ENCODE measurements at regions not wholly inside any gene's neighbourhood (a gene's known extent, or its start where the extent isn't known, plus 50 kb on each side); places are given as distances from the start of the nearest gene placed in this dataset.

DNA sequence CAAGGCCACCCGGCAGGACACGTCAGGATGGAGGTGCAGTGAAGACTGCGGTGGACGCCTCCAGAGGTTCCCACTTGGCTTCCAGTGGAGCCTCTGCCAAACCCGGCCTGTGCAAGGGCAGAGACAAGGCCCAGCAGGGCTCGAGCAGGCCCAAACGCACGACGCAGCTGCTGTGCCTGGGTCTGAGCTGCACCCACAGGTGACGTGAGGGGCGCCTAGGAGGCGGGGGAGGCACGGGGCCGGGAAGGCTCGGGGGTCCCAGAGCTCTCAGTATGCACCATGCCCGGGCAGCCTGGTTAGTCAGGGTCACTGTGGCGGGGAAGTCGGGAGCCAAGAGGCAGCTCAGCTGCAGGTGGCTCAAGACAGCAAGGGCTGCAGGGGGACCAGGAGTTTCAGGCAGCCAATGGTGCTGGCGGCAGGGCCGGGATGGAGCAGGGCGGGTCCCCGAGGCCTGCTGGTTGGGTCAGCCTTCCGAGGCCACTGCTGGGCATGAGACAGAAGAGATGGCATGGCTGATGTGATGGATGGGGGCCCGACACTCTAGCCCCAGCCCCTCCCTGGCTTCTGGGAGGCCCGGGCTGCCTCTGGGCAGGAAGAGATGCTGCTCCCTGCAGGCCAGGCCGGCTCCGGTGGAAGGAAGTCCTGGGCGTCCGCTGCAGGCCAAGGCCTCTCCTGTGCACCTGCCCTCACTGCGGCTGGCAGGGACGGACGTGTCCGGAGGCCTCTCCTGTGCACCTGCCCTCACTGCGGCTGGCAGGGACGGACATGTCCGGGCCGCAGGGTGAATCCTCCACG lies 72.2 kb upstream of the CFAP46 start:
- Histone ChIP-seq H3K27ac (ENCODE audit: low read depth, low read length, poor library complexity, severe bottlenecking) (no peak overlapping the region), H3K4me3 (ENCODE audit: low read depth, low read length, poor library complexity, severe bottlenecking) (no peak overlapping the region), H3K9me3 (ENCODE audit: low read depth, low read length, poor library complexity, severe bottlenecking) (no peaks in the 10 kb centered on the region), H3K4me1 (ENCODE audit: insufficient read depth, low read length, poor library complexity, severe bottlenecking) (no peaks in the 10 kb centered on the region), H3K27me3 (replicated peaks; ENCODE audit: insufficient read depth, low read depth, low read length, poor library complexity) (no peaks in the 10 kb centered on the region), H3K36me3 (ENCODE audit: insufficient read depth, low read length, poor library complexity, severe bottlenecking) (no peaks in the 10 kb centered on the region)
- DNase-seq (ENCODE audit: low spot score), result no peak
- intact Hi-C loops (cut with micrococcal nuclease; ENCODE audit: unreplicated experiment), result no loop called here
- CTCF ChIA-PET, result no interaction called here
- TF ChIP-seq, protein P1, sequence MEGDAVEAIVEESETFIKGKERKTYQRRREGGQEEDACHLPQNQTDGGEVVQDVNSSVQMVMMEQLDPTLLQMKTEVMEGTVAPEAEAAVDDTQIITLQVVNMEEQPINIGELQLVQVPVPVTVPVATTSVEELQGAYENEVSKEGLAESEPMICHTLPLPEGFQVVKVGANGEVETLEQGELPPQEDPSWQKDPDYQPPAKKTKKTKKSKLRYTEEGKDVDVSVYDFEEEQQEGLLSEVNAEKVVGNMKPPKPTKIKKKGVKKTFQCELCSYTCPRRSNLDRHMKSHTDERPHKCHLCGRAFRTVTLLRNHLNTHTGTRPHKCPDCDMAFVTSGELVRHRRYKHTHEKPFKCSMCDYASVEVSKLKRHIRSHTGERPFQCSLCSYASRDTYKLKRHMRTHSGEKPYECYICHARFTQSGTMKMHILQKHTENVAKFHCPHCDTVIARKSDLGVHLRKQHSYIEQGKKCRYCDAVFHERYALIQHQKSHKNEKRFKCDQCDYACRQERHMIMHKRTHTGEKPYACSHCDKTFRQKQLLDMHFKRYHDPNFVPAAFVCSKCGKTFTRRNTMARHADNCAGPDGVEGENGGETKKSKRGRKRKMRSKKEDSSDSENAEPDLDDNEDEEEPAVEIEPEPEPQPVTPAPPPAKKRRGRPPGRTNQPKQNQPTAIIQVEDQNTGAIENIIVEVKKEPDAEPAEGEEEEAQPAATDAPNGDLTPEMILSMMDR (conservative IDR thresholded peaks at IDR 0.05; ENCODE audit: low read depth, low read length), result no peak
- no peak for TF ChIP-seq EZH2 (IDR thresholded peaks at IDR 0.05; ENCODE audit: borderline replicate concordance, low read depth, low read length, poor library complexity, severe bottlenecking)
- POLR2A ChIA-PET (ENCODE audit: low non-redundant PET), result no interaction called here
- no TSS peak for BruUV-seq (replicated peaks)

DNA sequence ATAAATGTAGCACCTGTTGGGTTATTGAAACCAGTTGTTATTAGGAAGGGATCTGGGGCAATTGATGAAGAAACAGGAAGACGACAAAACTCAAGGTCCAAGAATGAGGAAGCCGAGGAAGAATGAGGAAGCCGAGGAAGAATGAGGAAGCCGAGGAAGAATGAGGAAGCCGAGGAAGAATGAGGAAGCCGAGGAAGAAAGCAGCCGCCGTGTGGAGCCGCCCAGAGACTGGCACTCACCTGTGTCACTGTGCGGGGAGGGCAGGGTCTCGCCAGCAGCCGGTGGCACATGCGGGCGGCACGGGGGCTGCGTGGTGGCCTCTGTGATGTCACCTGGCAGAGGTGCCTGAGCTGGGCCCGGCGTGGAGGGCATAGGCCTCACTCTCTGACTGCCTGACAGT lies 71.1 kb upstream of the CFAP46 start:
- Histone ChIP-seq H3K27ac (ENCODE audit: low read depth, low read length, poor library complexity, severe bottlenecking) (no peak overlapping the region), H3K27me3 (replicated peaks; ENCODE audit: insufficient read depth, low read depth, low read length, poor library complexity) (no peaks in the 10 kb centered on the region), H3K4me1 (ENCODE audit: insufficient read depth, low read length, poor library complexity, severe bottlenecking) (no peaks in the 10 kb centered on the region), H3K9me3 (ENCODE audit: low read depth, low read length, poor library complexity, severe bottlenecking) (no peaks in the 10 kb centered on the region), H3K36me3 (ENCODE audit: insufficient read depth, low read length, poor library complexity, severe bottlenecking) (no peaks in the 10 kb centered on the region), H3K4me3 (ENCODE audit: low read depth, low read length, poor library complexity, severe bottlenecking) (no peak overlapping the region)
- no peak for DNase-seq (ENCODE audit: low spot score)
- CTCF ChIA-PET, result no interaction called here
- TF ChIP-seq EZH2 (IDR thresholded peaks at IDR 0.05; ENCODE audit: borderline replicate concordance, low read depth, low read length, poor library complexity, severe bottlenecking), result no peak
- TF ChIP-seq, protein P1 (conservative IDR thresholded peaks at IDR 0.05; ENCODE audit: low read depth, low read length), result no peak
- intact Hi-C loops (cut with micrococcal nuclease; ENCODE audit: unreplicated experiment), result no loop called here
- BruUV-seq (replicated peaks), result no TSS peak
- POLR2A ChIA-PET (ENCODE audit: low non-redundant PET), result no interaction called here

DNA sequence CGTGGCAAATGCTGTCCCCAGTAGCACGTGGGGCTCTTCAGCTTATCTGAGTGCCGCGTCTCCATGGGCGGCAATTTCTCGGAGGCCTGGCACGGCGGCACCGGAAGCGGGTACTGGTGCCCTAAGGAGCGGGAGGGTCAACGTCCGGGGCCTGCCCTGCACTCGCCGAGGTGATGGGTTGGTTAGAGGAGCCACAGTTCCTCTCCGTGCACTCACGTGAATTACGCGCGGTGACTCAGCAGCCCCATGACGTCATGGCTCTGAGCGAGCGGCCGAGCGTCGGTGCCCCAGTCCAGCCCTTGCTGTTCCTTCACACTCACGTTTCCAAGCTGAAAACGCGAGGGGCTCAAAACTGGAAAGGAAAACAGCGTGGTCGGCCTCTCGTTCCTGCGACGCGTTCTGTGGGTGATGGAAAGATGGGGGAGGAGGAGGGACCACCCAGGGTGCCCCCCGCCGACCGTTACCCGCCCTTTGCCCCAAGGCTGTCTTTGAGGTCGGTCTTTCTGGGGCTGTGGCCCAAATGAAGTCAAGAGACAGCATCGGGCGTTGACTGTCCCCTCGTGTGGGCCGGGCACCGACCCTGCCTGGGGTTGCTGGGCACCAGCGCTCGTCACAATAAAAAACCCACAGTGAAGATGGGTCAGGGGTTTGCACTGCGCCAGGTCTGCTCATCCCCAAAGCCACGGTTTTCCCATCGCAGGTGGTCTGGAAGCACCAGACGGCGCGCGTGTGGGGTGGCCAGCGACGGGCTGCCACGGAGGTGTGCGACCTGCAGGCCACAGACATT lies 70.4 kb upstream of the CFAP46 start:
- ChIA-PET POLR2A (ENCODE audit: low non-redundant PET) (no interaction called here), CTCF (no interaction called here)
- Histone ChIP-seq H3K9me3 (ENCODE audit: low read depth, low read length, poor library complexity, severe bottlenecking) (no peaks in the 10 kb centered on the region), H3K4me1 (ENCODE audit: insufficient read depth, low read length, poor library complexity, severe bottlenecking) (no peaks in the 10 kb centered on the region), H3K4me3 (ENCODE audit: low read depth, low read length, poor library complexity, severe bottlenecking) (no peak overlapping the region), H3K36me3 (ENCODE audit: insufficient read depth, low read length, poor library complexity, severe bottlenecking) (no peaks in the 10 kb centered on the region), H3K27me3 (replicated peaks; ENCODE audit: insufficient read depth, low read depth, low read length, poor library complexity) (no peaks in the 10 kb centered on the region), H3K27ac (ENCODE audit: low read depth, low read length, poor library complexity, severe bottlenecking) (no peak overlapping the region)
- intact Hi-C loops (cut with micrococcal nuclease; ENCODE audit: unreplicated experiment), result no loop called here
- no TSS peak for BruUV-seq (replicated peaks)
- no peak for DNase-seq (ENCODE audit: low spot score)
- TF ChIP-seq, protein P1 (conservative IDR thresholded peaks at IDR 0.05; ENCODE audit: low read depth, low read length), result no peak
- no peak for TF ChIP-seq EZH2 (IDR thresholded peaks at IDR 0.05; ENCODE audit: borderline replicate concordance, low read depth, low read length, poor library complexity, severe bottlenecking)
